Suprapubic skin (tissue), 4 donors: ENCODE measurements at regions not wholly inside any gene's neighbourhood (a gene's known extent, or its start where the extent isn't known, plus 50 kb on each side); places are given as distances from the start of the nearest gene placed in this dataset.

Source experiments
- DNase-seq, 2 donors: peaks; one replicate each; pipeline ENCODE4 v3.0.0-alpha.2; 2019; ENCODE audit warnings: low spot score in 2 of 2
- H3K27ac ChIP-seq: fragments of 200-600 bp; sonication (generic); one replicate; pipeline ENCODE4 v1.5.1; 2019
- H3K27me3 ChIP-seq: fragments of 200-600 bp; sonication (generic); one replicate; pipeline ENCODE4 v1.5.1; 2019
- H3K36me3 ChIP-seq: fragments of 200-600 bp; sonication (generic); one replicate; pipeline ENCODE4 v1.5.1; 2019
- H3K4me1 ChIP-seq: fragments of 200-600 bp; sonication (generic); one replicate; pipeline ENCODE4 v1.5.1; 2019
- H3K4me3 ChIP-seq: fragments of 200-600 bp; sonication (generic); one replicate; pipeline ENCODE4 v1.5.1; 2019; ENCODE audit warnings: mild to moderate bottlenecking
- H3K9me3 ChIP-seq: fragments of 200-600 bp; sonication (generic); one replicate; pipeline ENCODE4 v1.5.1; 2019
- EP300 ChIP-seq: sonication (generic); formaldehyde crosslinking; IDR thresholded peaks from one replicate; pipeline ENCODE4 v1.6.1; 2017; ENCODE audit warnings: antibody characterized with exemption
- POLR2A ChIP-seq, 2 donors: fragments of 450-650 bp; IDR thresholded peaks; one replicate each; pipeline ENCODE4 v1.6.1; 2017; ENCODE audit warnings: antibody characterized with exemption in 2 of 2, mild to moderate bottlenecking in 2 of 2, moderate library complexity in 2 of 2
- POLR2AphosphoS5 ChIP-seq, 3 donors: sonication (generic); formaldehyde crosslinking; IDR thresholded peaks; one replicate each; pipeline ENCODE4 v1.6.1; 2017; ENCODE audit warnings: antibody characterized with exemption in 3 of 3
- WGBS: methylation state at CpG from one replicate; pipeline ENCODE4 v1.1.5; 2018; 5-methylcytosine and 5-hydroxymethylcytosine counted together
- TF ChIP-seq, protein P1 (sequence below), 2 donors: fragments of 200-600 bp in 1 of 2; fragments of 450-650 bp in 1 of 2; sonication (generic) in 1 of 2; IDR thresholded peaks; one replicate each; pipeline ENCODE4 v1.5.1; 2016 to 2019; ENCODE audit warnings: antibody characterized with exemption in 2 of 2, mild to moderate bottlenecking in 1 of 2, moderate library complexity in 1 of 2

DNA sequence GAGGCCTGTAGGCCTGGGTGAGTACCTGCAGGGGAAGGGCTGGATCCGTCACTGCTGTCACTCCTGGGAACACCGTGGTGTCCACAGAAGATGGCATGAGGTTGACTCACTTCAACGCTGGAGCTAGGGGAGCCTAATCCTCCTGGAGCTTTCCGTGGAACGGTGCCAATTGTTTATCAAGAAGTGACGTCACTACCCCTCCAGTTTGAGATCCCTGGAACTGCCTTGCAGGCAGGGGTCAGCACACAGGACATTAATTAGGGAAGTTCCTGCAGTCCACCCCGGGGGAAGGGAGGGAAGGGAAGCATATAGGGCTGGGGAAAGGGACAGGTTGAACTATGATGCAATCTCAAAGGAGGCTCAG, 408.6 kb downstream of the GALR1 start:
- TF ChIP-seq POLR2A (IDR thresholded peaks at IDR 0.05) = no peak
- no peak for TF ChIP-seq POLR2AphosphoS5 (IDR thresholded peaks at IDR 0.05)
- TF ChIP-seq EP300 = no peak
- TF ChIP-seq, protein P1, sequence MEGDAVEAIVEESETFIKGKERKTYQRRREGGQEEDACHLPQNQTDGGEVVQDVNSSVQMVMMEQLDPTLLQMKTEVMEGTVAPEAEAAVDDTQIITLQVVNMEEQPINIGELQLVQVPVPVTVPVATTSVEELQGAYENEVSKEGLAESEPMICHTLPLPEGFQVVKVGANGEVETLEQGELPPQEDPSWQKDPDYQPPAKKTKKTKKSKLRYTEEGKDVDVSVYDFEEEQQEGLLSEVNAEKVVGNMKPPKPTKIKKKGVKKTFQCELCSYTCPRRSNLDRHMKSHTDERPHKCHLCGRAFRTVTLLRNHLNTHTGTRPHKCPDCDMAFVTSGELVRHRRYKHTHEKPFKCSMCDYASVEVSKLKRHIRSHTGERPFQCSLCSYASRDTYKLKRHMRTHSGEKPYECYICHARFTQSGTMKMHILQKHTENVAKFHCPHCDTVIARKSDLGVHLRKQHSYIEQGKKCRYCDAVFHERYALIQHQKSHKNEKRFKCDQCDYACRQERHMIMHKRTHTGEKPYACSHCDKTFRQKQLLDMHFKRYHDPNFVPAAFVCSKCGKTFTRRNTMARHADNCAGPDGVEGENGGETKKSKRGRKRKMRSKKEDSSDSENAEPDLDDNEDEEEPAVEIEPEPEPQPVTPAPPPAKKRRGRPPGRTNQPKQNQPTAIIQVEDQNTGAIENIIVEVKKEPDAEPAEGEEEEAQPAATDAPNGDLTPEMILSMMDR (IDR thresholded peaks at IDR 0.05) = no peak
- H3K27me3 ChIP-seq = peaks cover 3% of the 10 kb centered on the region
- DNase-seq = no peak
- H3K9me3 ChIP-seq = no peaks in the 10 kb centered on the region
- H3K27ac ChIP-seq = no peak overlapping the region
- 71% methylated on average over 7 of the region's 7 CpGs for WGBS
- H3K4me3 ChIP-seq = no peak overlapping the region
- H3K36me3 ChIP-seq = no peaks in the 10 kb centered on the region
- no peaks in the 10 kb centered on the region for H3K4me1 ChIP-seq

DNA sequence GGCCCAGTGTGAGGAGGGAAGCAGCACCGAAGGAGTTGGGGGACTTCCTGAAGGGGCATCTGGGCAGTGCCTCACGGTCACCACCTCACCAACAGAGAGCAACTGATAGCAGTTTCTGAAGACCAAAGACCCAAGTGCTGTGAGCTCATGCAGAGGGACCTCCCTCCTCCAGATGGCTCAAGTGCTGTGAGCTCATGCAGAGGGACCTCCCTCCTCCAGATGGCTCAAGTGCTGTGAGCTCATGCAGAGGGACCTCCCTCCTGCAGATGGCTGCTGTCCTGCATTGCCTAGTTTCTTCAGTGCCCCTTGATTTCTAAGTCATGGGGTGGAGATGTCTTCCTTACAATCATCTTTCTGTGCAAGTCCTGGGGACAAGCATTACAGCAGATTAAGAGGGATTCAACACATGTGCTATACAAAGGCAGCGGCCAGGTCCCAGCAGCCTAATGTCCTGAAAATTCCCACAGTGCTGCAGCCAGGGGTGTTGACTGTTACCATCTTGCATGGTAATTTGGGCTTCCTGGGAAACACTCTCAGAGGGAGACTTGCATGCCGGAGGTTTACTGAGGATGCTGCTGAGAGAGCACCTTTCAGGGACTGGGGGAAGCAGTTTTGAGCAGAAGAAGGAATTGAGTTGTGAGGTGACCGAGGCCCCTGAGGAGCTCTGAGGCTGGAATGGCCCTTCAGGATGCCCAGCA, 409.3 kb downstream of the GALR1 start:
- WGBS = 83% methylated on average over 3 of the region's 5 CpGs
- TF ChIP-seq, protein P1 (IDR thresholded peaks at IDR 0.05) = no peak
- TF ChIP-seq POLR2AphosphoS5 (IDR thresholded peaks at IDR 0.05) (no peak), POLR2A (IDR thresholded peaks at IDR 0.05) (no peak), EP300 (no peak)
- H3K36me3 ChIP-seq = no peaks in the 10 kb centered on the region
- DNase-seq = no peak
- H3K4me3 ChIP-seq = no peak overlapping the region
- no peaks in the 10 kb centered on the region for H3K4me1 ChIP-seq
- no peaks in the 10 kb centered on the region for H3K9me3 ChIP-seq
- H3K27me3 ChIP-seq = peaks cover 3% of the 10 kb centered on the region
- no peak overlapping the region for H3K27ac ChIP-seq

DNA sequence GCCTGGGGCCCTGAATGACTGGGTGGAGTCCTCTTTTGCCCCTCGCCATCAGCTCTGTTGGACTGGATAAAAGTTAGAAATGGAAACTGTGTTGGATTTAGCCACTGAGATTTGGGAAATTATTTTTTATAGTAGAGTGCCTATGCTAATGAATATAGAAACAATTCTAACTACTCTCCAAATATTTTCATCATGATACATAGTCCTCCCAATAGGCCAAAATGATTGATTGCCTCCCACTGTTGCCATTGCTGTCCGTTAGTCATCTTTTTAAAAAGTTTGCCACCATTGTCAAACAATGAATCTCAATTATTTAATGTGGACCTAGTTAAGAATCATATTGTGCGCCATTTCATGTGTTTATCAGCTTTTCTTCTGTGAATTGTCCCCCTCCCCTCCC, 417.0 kb downstream of the GALR1 start:
- TF ChIP-seq, protein P1 (IDR thresholded peaks at IDR 0.05) = no peak
- Histone ChIP-seq H3K9me3 (no peaks in the 10 kb centered on the region), H3K27me3 (no peaks in the 10 kb centered on the region), H3K36me3 (no peaks in the 10 kb centered on the region), H3K4me3 (no peak overlapping the region), H3K4me1 (no peaks in the 10 kb centered on the region), H3K27ac (no peak overlapping the region)
- DNase-seq = no peak
- WGBS = 72% methylated on average over 3 of the region's 3 CpGs

DNA sequence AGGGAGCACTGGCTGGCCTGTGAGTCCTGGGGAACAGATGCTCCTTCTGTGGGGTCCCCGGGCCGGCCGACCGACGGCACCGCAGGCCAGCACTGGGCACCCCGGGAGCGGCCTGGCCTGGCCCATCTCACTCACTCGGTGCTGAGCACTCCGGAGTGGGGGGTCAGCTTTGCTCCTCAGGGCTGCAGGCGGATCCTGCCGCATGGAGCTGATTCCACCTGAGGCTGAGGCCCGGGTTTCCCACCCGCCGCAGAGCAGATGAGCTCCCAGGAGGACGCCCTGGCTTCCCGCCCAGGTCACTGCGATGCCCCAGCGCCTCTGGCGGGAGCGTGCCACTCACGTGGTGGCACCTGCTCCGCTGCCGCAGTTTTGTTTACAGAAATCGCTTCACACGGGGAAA, 418.6 kb downstream of the GALR1 start:
- DNase-seq = no peak
- Histone ChIP-seq H3K9me3 (no peaks in the 10 kb centered on the region), H3K27me3 (no peaks in the 10 kb centered on the region), H3K4me3 (no peak overlapping the region), H3K36me3 (no peaks in the 10 kb centered on the region), H3K27ac (no peak overlapping the region), H3K4me1 (no peaks in the 10 kb centered on the region)
- 87% methylated on average over 17 of the region's 26 CpGs for WGBS
- TF ChIP-seq POLR2A (IDR thresholded peaks at IDR 0.05) = no peak

DNA sequence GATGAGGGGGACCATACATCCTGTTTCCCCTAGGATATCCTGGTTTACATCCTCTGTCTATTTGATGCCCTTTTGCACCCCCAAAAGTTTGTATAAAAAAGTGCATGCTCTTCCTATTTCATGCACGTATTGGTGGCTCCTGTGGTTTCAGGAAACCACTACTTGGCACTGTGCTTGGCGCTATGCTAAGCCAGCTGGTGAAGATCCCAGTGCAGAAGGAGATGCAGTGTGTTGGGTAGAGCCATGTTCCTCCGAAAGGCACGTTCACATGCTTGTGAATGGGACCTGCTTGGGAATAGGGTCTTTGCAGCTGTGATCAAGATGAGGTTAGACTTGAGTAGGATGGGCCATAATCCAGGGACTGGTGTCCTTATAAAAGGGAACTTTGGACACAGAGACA, 419.7 kb downstream of the GALR1 start:
- DNase-seq = no peak
- H3K9me3 ChIP-seq = no peaks in the 10 kb centered on the region
- H3K27me3 ChIP-seq = peaks cover 6% of the 10 kb centered on the region
- no peak overlapping the region for H3K27ac ChIP-seq
- no peaks in the 10 kb centered on the region for H3K36me3 ChIP-seq
- no peak overlapping the region for H3K4me3 ChIP-seq
- no peaks in the 10 kb centered on the region for H3K4me1 ChIP-seq
- TF ChIP-seq POLR2A (IDR thresholded peaks at IDR 0.05) = no peak
- no peak for TF ChIP-seq EP300
- TF ChIP-seq, protein P1 (IDR thresholded peaks at IDR 0.05) = no peak
- WGBS = 79% methylated on average over 4 of the region's 4 CpGs
